DMS79 treated with DMSO at 0.1 percent for 48 hours (cell line): ENCODE measurements at regions not wholly inside any gene's neighbourhood (a gene's known extent, or its start where the extent isn't known, plus 50 kb on each side); places are given as distances from the start of the nearest gene placed in this dataset.

ENCODE experiments used
- DNase-seq: peaks from one replicate; lab custom pipeline; 2025; lab: John Stamatoyannopoulos, UW

DNA sequence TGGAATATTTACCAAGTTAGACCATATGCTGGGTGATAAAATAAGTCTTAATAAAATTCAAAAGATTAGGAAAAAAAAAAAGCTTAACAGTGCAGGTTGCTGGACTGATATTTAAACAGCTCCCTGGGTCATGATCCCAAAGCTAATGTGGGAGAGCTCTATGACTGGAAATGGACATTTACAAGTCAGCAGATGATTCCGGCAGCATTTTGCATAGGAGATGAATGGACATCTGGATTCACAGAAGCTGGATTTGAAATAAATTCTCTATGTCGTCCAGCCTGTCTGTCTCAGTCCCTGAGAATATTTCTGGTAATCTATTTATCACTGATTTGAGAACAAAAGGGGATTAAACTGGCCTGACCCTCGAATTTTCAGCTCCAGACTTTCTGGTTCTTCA is 52.3 kb upstream of the KLHL25 start:
- DNase-seq: no peak

DNA sequence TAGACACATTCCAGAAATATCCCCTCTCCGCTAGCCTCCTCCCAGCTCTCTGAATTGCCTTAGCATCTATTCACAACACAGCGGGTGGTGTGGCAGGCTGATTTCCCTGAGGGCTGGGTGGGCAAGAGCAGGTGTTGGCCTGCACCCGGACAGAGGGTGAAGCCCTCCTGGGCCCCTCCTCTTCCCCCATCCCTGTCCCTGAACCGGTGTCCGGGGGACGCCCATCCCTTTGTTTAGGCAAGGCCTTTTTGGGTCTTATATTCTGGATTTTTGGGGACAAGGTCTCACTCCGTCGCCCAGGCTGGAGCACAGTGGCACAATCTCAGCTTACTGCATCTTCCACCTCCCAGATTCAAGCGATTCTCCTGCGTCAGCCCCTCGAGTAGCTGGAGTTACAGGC is 55.2 kb upstream of the KLHL25 start:
- no peak for DNase-seq

DNA sequence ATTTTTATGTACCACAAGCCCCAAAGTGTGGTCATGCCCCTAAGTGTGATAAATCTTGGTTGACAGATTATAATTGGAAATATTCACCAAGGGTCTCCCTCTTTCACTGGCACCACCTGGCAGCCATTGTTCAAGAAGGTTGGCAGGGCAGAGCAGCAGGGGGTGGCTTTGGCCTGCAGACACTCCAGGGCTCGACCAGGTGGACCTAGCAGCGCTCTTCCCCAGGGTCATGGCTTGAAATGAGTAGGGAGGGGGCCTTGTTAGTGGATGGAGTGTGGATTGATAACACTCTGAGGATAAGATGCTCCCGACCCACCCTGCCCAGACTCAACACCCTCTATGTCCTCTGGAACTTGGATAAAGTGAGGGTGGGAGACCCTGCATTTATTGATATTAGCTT is 58.2 kb upstream of the KLHL25 start:
- no peak for DNase-seq

DNA sequence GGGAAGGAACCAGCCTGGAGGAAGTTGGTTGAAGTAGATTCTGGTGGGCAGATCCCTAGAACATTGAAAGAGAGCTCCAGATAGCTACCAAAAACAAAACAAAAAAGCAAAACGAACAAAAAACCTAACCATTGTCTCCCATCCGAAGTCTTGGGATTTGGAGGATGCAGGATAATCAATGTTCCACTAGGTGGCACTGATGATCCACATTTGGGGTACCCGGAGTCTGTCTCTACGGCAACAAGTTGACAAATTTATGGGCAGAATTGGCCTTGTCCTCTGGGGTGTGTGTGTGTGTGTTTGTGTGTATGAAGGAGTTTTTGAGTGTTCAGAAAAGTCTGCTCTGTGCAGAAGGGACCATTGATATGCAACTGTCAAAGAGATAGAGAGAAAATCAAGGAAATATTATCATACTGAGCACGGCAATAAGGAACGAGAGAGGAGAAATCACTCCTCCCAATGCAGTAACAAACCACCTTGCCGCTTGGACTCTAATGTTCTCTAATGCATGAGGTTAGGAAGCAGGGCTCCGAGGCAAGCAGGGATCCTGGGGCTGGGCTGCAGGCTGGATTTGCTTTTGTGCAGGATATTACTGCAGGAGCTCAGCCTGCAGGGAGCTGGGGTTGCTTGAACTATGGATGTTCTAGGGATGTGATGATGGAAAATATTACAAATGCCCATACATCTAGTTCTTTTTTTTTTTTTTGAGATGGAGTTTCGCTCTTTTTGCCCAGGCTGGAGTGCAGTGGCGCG is 59.8 kb upstream of the KLHL25 start:
- DNase-seq: peak; percentile 28

DNA sequence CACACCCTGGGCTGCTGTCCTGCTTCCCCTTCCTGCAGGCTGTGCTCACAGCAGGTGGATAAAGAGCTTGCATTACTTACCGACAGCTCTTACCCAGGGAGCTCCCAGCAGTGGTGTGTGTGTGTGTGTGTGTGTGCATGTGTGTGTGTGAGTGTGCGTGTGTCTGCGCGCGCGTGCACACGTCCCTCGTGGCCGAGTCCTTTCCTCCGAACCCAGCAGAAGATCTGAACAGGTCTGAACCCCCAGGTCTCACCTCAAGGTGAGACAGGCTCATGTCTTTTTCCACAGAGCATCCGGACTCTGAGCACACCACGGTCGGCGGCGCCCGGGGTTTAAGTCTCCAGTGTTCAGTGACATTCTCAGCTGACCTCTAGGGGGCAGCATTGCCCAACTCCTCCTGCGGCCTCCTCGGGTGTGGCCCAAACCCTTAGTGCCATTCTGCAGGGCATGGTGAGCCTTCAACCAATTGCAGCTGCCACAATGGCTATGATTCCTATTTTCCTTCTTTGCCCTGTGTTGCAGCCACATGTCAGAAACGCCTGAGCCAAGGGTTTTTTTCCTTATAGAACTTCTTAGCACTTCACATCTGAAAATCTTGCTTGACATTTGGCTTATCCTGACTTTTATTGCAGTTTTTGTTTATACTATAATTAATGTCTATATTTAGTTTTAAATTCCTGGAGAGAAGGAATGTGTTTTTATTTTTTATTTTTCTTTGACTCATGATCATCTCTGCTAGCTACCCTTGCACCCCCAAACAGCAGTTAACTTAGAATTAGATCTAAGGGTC is 64.1 kb upstream of the KLHL25 start:
- peak; percentile 19 for DNase-seq

DNA sequence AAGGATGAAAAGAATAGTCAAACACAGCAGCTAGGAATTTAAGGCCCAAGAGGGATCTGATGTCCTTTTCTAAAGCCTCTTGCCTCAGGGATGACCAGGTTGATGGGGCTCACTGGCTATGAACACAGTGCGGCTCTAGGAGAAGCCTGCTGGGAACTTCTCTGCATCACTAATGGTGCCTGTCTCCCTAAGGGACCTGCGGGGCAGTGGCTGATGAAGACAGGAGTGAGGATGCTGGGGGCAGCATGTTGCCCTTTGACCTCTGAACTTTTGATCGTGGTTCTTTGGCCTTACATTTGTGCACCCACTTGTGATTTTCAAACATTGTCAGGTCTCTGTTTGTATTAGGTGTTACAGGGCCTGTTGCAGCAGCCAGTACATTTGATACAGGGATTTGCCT is 64.9 kb upstream of the KLHL25 start:
- no peak for DNase-seq

DNA sequence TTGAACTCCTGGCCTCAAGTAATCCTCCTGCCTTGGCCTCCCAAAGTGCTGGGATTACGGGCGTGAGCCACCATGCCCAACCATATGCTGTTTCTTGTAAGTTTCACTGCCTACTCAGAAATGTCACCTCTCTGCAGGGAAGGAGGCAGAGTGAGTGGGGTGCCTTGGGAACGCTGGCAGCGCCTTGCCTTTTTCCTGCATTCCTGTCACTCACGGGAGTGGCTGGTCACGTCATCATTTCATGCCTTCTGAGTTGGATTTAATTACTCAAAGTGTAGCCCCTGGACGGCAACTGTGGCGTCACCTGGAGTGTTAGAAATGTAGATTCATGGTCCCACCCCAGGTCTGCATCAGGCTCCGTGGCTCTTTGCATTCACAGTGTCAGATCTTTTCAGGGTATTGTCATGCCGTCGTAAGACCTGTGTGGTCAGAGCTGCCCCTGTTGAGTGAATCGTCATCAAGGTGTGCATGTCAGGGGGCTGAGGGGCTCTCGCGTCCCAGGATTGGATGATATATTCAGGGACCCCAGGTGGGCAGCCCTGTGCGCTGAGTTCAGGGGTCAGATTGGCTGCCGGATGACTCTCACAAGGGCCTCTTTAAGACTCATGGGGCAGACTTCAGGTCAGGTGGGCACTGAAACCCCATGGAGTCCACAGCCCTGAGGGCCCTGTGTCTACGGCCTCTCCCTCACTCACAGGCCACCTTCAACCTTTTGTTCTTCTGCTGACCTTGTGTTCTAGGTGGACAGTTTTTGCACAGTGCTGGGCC is 65.9 kb upstream of the KLHL25 start:
- DNase-seq: no peak

DNA sequence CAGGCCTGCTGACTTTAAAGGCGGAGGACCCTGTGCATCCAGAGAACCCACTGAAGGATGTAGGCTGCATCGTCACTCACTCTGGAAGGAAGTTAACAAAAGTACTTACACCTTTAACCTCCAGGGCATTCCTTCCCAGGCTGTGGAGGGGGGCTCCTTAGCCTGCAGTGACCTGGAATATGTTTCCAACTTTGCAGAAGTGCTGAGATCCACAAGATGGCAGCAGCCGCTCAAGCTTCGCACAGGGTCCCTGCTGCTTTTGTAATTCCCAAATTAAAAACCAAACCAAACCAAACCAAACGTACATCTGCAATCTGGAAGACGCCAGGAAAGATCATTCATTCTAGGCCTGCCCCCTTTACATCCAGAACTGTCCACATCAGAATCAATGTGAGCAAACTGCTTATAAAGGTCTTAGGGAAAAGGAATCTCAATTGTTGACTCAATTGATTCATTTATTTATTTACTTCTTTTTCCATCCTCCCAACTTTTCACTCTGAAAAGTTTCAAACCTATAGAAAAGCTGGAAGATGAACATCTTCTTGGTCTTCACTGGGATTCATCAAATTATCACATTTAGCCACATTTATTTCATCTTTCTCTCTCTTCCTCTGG is 70.5 kb upstream of the KLHL25 start:
- no peak for DNase-seq

DNA sequence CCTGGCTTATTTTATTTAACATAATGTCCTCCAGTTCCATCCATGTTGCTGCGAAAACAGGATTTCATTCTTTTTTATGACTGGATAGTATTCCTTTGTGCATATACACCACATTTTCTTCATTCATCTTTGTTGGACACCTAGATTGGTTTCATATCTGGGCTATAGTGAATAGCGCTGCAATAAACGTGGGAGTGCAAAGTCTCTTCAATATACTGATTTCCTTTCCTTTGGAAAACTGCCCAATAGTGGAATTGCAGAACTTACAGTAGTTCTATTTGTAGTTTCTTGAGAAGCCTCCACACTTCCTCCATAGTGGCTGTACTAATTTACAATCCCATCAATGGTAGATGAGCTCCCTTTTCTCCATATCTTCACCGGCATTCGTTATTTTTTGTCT is 72.5 kb upstream of the KLHL25 start:
- no peak for DNase-seq

DNA sequence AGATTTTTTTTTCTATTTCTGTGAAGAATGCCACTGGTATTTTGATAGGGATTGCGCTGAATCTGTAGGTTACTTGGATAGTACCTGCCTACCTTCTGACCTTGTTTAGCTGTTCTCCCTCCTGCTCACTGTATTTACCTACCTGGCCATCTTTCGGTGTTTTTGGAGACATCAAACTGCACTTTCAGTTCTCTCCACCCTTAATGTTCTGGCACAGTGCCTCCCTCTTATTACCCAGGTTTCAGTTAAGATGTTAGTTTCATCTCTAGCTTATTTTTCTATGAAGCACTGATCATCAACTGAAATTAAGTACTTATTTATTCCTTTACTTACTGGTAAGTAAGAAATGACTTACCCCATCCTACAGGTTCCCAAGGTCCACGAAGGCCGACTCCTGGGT is 74.4 kb upstream of the KLHL25 start:
- no peak for DNase-seq

DNA sequence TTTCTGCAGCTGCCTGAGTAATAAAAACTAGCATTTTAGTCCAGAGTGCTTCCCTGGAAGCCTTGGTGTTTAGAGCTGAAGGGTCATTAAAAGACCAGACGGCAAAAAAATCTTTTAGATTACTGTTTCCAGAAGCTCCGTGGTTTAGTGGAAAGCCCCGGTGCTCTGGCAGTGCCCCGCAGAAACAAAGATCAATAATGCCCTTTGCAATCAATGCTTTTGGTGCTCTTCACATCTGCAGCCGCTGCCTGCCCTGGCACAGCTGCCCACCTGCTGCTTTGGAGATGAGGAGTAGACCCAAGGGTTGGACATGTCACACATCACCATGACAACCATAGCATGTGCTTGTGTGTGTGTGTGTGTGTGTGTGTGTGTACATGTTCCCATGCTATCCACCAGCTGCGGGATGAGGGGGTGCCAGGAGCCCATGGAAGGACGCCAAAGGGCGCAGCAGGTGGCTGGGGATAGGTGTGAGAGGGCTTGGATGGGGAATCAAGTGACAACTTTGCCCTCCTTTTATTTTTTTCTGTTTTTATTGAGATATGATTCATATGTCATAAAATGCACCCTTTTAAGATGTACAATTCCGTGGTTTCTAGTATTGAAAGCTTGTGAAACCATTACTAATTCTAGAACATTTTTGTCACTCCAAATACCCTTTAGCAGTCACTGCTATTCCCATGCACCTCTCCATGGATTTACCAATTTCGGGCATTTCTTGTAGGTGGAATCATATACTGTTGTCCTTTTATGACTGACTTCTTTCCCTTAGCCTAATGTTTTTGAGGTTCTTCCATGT is 75.7 kb upstream of the KLHL25 start:
- no peak for DNase-seq

DNA sequence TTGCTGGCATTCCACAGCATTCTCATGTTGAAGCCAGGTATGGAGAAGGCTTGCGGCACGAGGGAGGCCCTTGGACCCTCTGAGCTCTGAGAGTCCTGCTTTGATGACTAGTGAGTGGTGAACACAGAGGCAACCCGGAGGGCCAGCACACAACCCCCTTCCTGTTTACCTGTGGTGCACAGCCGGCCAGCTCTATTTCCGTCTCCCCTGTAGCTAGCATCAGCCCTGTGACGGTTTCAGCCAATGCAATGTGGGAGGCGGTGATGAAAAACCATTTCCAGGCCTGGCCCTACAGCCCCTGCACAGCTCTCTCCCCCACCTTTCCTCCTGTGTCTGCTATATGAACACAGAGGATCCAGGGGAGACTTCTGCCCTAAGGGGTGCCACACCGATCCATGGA is 76.8 kb upstream of the KLHL25 start:
- DNase-seq: no peak

DNA sequence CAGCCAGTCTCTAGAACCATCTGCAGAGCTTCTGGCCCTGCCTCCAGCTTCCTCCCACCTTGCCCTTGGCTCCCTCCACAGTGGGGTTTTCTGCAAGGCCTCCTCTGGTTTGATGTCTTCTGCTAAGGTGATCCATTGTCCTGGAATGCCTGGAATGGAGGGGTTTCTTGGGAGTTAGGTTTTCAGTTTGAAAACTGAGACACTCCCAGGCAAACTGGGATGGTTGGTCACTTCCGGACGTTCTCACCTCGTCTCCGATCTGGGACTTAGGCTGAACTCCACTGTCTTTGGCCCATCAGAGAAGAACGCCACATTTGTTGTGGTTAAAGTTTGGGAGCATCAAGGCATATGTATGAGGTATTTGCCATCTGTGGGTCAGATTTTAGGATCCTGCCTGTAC is 77.4 kb upstream of the KLHL25 start:
- DNase-seq: no peak

DNA sequence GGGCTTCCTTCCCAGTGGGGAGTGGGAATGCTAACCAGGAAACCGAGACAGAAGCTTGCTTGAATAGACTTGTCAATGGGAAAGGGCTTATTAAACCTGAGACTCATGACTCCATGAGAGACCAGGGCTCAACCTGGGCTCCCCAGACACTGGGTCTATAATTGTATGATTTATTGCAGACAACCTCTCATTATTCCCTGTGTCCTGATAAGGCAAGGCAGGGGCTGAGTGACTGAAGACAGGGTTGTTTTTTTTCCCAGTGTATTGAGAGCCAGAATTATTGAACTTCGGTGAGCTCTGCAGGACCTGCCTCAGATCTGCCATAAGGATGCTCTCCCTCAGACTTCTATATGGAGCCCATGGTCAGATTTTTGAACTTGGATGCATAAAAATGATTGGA is 79.5 kb upstream of the KLHL25 start:
- no peak for DNase-seq

DNA sequence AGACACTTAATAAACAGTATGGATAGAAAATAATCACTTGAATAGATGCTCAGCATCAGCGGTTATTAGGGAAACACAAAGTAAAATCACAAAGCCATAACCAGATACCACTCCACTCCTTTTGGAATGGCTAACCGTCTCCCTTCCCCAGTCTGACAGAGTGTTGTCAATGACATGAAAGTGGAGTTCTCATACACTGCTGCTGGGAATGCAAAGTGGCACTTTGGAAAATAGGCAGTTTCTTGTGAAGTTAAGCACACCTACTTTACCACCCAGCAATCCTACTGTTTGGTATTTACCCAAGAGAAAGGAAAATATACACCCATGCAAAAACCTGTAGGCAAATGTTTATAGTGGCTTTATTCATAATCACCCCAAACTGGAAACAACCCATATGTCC is 81.0 kb upstream of the KLHL25 start:
- no peak for DNase-seq

DNA sequence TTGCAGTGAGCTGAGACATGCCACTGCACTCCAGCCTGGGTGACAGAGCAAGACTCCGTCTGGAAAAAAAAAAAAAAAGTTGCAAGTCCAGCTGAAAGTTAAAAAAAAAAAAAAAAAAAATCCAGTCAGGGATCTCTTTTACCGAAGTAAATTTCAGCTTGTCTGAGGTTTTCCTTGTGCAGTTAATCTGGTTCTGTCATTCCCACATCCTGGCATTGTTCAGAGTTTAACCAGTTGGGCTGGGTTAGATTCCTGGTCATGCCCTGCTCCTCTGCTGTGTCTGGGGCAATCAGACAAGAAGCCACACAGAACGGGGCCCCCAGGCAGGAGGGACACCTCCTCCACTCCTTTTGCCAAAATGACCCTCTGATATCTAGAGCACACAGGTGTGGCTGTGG is 84.1 kb upstream of the KLHL25 start:
- DNase-seq: no peak

DNA sequence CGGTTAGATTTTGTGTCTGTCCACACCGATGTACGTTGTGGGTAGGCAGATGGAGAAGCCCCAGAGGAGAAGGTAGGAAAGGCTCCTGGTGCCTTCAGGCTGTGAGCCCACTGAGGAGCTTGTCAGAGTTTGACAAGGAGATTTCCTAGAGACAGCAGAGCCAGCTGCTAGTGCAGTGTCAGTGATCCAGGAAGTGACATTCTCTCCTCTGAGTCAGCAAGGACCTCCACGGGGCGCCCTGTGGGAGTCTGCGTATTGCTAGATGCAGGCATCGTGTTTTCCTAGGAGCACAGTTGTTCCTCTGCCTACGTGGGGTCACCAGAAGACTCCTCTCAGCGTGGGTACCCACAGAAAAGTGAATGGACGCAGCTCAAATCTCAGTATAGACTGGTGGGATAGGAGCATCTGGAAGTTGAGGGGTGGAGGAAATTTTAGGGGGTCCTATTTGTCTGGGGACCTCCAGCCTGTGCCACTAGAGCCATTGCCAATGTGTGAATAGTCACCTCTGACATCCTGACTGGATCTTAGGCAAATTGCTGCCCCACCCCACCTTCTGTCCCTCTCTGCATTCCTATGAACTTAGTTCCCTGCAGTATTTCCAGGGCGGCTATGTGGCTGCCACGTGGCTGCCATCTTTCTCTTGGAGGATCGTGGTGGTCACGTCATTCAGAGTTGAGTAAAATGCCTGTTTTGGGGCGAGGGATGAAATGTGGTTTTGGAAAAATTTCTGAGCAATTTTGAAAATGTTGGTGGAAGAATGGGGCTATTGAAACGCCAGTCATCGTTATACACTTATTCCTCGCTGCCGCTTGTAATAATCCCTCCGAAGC is 84.8 kb upstream of the KLHL25 start:
- DNase-seq: no peak

DNA sequence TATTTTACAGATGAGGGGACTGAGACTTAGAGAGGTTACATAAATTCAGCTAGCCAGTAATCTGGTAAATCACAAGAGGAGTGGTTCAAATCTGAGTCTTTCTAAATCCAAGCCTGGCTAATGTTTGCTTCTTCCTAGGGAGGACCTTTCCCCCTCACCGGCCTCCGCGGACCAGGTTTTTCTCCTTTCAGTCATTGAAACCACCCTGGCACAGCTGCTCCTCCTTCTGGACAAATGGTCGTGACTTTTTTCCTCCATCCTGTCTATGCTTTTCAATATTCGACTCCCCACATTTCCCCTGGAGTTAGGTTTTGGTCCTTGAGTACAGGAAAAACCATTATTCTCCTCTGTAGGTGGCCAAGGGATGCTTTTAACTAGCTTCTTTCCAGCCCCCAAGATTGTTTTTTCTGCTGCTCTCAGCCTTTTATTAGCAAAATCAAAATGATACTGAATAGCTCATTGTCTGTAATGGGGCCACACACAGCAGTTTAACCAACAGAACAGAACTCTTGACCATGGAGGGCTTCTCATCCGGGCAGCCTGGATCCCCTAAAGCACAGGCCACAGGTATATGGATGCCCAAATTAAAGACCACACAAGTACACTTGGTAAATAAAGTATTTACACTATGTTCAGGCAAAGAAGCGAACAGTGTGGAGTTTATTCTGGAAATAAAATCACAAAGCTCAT is 85.9 kb upstream of the KLHL25 start:
- no peak for DNase-seq

DNA sequence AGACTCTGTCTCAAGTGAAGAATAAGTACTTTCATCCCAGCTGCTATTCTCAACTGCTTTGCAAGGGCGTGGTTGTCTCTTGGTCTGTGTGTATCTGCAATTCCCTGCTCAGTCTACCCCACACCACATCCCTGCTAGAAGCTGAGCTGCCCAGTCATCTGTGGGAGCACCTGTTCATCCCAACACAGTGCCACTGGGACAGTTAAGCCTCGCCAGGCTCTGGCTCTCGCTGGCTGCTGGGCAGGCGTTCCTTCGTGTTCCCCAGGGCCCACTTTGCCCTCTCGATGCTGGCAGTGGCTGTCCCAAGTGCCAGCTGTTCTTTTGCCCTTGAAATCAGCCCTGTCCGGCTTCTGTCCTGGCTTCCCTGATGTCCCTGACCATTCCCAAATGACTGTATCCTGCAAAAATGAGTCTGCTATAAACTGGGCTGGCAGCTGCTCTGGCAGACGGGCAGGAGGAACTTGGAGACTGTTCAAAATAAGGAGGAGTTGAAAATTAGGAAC is 91.6 kb upstream of the KLHL25 start:
- DNase-seq: no peak
